ENCODE measurements at regions not wholly inside any gene's neighbourhood (a gene's known extent, or its start where the extent isn't known, plus 50 kb on each side); places are given as distances from the start of the nearest gene placed in this dataset.
A peak's percentile ranks its signal among the peaks of the same experiment; 100 is the strongest.

- no peak overlapping the region for H3K4me3 ChIP-seq (ENCODE audit: low read length)
- no peak for DNase-seq (ENCODE audit: low read depth)
- TF ChIP-seq, protein P1, sequence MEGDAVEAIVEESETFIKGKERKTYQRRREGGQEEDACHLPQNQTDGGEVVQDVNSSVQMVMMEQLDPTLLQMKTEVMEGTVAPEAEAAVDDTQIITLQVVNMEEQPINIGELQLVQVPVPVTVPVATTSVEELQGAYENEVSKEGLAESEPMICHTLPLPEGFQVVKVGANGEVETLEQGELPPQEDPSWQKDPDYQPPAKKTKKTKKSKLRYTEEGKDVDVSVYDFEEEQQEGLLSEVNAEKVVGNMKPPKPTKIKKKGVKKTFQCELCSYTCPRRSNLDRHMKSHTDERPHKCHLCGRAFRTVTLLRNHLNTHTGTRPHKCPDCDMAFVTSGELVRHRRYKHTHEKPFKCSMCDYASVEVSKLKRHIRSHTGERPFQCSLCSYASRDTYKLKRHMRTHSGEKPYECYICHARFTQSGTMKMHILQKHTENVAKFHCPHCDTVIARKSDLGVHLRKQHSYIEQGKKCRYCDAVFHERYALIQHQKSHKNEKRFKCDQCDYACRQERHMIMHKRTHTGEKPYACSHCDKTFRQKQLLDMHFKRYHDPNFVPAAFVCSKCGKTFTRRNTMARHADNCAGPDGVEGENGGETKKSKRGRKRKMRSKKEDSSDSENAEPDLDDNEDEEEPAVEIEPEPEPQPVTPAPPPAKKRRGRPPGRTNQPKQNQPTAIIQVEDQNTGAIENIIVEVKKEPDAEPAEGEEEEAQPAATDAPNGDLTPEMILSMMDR (IDR thresholded peaks at IDR 0.05; ENCODE audit: insufficient read depth, low read depth, low read length, missing control alignments), result no peak
Measured at GRCh38 chr6:137775720-137776119, 91.3 kb upstream of the TNFAIP3 start.

GRCh38 chr6:137776256-137776655 is 90.8 kb upstream of the TNFAIP3 start:
- TF ChIP-seq, protein P1 (IDR thresholded peaks at IDR 0.05; ENCODE audit: insufficient read depth, low read depth, low read length, missing control alignments), result no peak
- no peak for DNase-seq (ENCODE audit: low read depth)
- no peak overlapping the region for H3K4me3 ChIP-seq (ENCODE audit: low read length)

DNA sequence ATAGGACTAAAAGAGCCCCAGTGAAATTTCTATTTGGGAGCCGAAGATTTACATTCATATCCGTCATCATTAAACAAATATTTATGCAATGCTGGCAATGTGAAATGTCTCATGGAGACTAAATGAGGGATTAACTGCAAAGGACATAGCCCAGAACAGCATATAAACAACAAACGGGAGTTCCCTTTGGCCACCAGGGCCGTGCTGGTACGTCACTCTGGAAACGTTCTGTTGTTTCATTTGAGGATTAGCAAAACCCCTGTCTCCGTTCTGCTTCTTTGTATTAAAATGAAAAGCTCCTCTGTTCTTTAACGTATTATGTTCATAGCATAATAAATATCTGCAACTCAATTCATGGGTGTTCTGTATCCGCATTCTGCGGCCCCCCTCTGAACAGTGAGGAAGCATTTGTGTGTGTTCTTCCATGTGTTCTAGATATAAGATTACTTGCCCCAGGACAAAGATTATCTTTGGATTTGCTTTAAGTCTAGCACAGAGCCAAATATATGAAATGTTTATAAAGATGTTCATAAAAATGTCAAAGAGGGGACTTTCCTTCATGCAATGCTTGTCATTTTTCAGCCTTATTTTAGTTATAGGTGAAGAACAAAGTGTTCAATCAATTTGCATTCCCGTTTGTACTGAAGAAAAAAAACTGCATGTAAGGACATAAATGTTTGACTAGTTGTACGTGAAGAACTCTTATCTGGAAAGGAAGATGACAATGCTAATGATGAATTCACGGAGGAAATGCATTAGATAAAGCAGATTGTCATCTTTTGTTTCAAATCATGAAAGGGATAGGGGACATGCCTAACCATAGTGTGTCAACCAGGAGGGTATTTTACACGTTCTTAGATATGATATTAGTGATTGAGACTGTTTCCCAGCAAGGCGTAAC is 90.0 kb upstream of the TNFAIP3 start:
- H3K4me3 ChIP-seq (ENCODE audit: low read length), result no peak overlapping the region
- TF ChIP-seq, protein P1 (IDR thresholded peaks at IDR 0.05; ENCODE audit: insufficient read depth, low read depth, low read length, missing control alignments), result peak; percentile 20
- DNase-seq (ENCODE audit: low read depth), result peak; percentile 54

- TF ChIP-seq, protein P1 (IDR thresholded peaks at IDR 0.05; ENCODE audit: insufficient read depth, low read depth, low read length, missing control alignments), result no peak
- no peak overlapping the region for H3K4me3 ChIP-seq (ENCODE audit: low read length)
- DNase-seq (ENCODE audit: low read depth), result no peak
Measured at GRCh38 chr6:137777687-137778075, 89.4 kb upstream of the TNFAIP3 start.

DNA sequence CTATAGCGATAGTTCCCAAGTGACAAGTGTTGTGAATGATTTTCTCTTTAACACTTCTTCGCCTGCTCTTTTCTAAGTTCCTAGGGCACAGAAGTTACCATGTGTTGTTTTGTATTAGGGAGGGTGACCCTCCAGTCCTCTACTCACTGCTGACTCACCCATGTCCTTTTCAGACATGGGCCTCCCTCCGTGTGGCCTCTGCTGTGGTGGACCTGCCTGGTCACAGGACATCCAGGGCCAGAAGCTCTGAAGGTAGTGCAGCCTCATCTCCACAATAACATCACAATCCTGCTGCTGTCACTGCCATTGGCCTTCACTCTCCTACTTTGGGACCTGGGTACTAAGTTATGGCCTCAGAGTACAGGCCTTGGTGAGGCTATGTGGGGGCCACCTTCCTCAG is 87.1 kb upstream of the TNFAIP3 start:
- no peak for DNase-seq (ENCODE audit: low read depth)
- H3K4me3 ChIP-seq (ENCODE audit: low read length), result no peak overlapping the region
- TF ChIP-seq, protein P1 (IDR thresholded peaks at IDR 0.05; ENCODE audit: insufficient read depth, low read depth, low read length, missing control alignments), result no peak

DNA sequence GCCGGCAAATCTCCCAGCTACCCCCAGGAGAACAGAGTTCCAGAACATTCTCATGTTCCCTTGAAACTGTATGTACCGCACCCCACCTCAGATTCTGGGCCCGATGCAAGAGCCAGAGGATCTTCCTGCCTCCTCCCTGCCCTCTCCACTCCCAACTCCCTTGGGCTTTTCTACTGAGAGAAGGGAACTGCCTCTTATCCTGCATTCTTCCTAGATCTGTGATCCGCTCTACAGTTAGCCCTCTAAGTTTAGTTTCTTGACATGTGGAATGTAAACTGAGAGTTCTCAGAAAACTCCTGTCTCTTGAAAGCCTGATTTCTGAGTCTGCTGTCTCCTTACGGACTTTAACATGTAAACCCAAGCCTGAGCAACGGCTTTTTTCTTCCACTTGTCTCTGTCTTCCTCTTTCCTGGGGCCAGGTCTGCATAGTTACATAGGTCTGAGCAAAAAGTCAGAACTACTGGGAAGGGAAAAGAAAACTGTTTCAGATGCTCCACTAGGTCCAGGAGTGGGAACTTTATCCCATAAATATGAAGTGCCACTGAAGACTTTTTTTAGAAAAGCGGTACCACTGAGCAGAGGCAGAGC is 86.5 kb upstream of the TNFAIP3 start:
- H3K4me3 ChIP-seq (ENCODE audit: low read length), result no peak overlapping the region
- DNase-seq (ENCODE audit: low read depth), result no peak
- TF ChIP-seq, protein P1 (IDR thresholded peaks at IDR 0.05; ENCODE audit: insufficient read depth, low read depth, low read length, missing control alignments), result no peak

Measured in epithelial cell of esophagus (primary cell).